HG02571 (cell line): ENCODE measurements at regions not wholly inside any gene's neighbourhood (a gene's known extent, or its start where the extent isn't known, plus 50 kb on each side); places are given as distances from the start of the nearest gene placed in this dataset.
"Not testable (repeated sequence)": the region's sequence is repeated elsewhere in the genome, so short reads cannot be mapped to it uniquely, and the experiment has no call there.

Experiments used
- ATAC-seq: cut with Tn5 transposase; IDR thresholded peaks from one replicate; pipeline ENCODE4 v1.9.1; 2021; ENCODE audit warnings: mild to moderate bottlenecking, moderate library complexity; ENCODE audit not compliant: unreplicated experiment

DNA sequence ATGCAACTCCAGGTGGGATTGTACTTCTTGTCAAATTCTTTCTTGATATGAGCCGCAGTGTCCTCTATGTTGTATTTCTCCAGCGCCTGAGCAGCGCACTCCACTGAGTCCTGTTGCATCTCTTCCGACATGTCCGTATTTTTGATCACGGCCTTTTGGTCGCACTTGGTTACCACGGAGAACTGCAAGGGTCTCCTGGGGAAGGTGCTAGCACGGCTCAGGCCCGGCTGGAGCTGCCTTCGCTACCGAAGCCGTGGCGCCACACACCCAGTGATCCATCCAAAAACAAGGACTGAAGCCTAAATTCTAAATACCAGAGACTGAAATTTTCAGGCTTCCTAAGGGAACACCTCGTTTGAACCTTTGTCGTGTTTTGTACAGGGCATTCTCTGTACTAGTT lies 194.4 kb upstream of the SEMA3D start:
- ATAC-seq, result no peak

DNA sequence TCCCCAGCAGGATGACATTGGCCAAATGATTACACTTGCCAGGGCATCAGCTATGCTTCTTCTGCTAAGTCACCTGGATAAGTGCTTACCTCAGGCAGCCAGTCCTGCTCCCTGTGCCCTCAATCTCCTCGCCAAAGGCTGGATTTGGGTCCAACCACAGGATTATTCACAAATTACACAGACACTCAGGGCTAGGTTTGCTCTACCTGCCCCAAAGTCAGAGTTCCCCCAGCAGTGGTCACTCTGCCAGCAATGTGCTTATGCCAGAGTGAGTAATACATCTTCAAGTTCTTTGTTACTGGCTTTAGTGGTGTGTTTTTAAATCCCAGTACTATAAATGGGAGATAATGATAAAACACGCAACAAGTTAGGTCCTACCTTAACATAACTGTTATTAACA lies 189.7 kb upstream of the SEMA3D start:
- ATAC-seq, result no peak

DNA sequence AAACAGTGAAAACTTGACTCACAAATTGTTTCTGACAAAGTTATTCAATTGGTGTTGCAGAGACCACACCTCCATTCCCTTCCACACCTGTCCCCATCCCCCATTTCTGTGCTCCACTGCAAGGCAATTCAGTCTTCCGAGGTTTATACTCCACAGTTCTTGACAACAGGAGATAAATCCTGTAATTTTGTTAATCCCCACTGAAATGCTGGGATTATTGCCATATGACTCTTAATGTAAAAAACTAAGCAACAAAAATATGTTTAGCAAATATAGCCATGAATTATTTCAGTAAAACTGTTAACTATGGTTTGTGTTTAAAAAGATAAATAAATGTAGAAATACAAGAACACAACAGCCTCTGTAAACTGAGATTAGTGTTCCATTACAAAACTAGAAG lies 170.1 kb upstream of the SEMA3D start:
- ATAC-seq, result no peak

DNA sequence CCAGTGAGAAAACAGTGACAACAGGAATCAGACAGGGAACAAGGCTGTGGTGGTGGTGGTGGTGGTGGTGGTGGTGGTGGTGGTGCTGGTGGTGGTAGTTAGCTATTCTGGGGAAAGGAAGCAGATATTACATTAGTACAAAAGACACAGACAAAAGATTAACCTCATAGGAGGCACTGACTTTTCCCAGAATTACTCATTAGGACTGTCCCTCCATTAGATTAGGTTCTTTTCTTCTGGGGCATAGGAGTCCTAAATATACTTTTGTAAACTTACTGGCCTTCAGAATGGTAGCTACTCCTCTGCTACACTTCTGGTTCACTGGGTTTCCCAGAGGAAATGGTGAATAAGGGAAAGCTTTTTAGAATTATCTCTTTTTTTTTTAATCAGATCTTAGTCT lies 156.6 kb upstream of the SEMA3D start:
- ATAC-seq, result no peak

DNA sequence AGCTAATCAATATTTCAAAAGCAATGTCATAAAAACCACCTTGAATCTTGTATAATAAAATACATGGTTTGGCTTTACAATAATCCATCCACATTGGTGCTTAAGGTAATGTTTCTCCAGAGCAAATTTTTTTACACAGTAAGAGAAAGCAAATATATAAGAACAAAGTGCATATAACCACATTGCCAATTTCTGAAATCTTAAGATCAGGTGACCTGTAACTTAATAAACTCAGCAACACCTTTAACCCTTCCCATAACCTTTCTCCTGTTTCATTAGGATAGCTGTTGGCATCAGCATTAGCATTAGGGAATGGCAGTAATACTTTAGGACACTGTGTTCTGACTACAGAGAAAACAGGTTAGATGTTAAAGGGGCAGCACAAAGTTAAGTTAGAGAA lies 155.9 kb upstream of the SEMA3D start:
- no peak for ATAC-seq

DNA sequence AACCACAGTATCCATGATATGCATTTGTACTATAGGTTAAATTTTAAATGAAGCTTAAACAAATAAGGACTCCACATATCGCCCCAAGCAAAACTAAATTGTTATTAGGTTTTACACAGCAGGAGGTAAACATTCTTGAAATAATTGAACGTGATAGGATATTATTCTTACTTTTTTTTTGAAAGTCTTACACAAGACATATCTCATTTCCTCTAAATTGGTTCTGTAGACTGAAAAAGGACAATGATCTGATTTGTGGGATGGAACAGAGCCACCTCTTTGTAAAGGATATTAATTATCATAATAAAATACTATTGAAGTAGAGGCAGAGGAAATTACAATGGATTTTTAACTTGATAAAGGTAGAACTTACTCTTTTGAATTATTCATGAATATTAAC lies 155.1 kb upstream of the SEMA3D start:
- no peak for ATAC-seq

DNA sequence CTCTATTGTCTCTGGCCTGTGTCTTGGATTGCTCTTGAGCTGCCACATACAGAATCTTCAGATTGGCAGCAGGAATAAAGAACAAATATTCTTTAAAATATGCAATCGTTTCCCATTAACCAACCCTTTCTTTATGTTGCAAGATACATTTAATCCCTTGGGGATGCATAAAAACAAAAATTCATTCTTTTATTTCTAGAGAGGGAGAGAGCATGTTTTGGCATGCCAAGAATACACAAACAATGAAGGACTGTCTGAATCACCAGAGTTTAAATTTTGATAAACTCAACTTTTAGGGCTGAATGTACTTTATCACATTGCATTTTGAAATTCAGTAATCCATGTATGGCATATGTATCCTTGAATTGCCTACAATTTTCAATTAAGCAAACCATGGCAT lies 154.3 kb upstream of the SEMA3D start:
- ATAC-seq, result no peak

DNA sequence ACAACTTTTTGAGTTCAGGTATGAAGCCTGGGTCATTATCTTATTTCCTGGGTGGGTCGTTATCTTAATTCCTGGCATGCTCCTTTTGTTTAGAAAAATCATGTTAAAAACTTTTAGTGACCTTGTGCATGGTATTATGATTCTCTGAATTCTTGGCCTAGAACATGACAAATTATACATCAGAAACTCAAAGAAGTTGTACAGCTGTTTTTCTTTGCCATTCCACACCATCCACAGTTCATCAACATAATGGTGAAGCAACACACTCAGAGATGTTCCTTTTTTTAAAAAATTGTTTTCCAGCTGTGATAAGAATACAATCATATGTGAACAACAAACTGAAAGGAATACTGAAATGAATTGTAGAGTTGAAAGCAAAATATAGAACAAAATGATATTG lies 149.2 kb upstream of the SEMA3D start:
- ATAC-seq, result no peak

DNA sequence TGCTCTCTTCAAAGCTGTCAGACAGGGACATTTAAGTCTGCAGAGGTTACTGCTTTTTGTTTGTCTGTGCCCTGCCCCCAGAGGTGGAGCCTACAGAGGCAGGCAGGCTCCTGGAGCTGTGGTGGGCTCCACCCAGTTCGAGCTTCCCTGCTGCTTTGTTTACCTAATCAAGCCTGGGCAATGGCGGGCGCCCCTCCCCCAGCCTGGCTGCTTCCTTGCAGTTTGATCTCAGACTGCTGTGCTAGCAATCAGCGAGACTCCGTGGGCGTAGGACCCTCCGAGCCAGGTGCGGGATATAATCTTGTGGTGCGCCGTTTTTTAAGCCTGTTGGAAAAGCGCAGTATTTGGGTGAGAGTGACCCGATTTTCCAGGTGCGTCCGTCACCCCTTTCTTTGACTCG lies 148.3 kb upstream of the SEMA3D start:
- ATAC-seq, result not testable (repeated sequence)

DNA sequence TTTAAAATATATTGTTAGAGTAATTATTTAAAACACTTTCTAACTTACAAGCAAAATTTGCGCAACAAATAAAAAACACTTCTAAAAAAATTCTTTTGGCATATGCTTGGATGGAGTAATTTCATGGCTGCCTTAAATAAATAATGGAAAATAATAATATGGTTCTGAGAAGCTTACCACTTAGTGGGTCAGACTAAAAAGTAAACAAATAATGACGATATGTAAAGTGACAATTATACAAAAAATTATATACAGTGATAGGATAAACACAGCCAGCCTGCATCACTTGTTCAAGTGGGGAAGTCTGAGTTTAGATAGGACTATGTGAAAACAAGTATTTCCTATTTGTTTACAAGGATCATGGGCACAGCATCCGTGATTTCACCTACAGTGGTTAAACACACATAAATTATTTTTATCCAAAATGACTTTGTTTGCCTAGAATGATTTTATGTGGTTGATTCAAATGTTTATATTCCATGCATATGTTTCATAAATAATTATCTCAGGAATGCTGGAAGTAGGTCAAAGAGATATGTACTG lies 141.7 kb upstream of the SEMA3D start:
- ATAC-seq, result no peak

DNA sequence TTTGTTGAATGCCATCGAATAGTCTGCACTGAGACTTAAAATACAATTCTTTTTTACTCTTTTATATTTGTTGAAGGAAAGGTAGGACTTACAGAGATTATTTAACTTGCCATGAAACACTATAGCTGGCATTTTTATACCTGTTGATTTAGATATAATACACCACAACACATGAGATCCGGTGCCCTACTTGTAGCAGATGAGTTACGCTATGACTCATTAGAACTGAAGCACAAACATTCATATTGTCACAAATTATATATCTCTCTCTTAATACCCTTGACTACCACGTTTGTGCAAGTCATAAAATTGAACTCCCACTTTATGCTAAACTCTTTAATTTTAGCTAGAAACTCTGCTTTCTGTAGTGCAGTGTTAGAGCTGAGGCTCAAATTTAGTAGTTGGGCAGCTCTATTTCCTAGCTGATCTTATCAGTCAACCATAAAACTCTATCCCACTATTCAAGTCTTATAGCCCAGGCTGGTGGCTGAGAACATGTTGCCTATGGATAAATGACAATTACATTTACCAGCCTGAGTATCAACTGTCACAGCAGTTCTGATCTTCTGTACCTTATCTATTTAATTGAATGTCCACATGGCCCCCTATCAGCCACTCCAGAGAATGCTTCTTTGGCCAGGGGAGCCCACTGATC lies 137.4 kb upstream of the SEMA3D start:
- no peak for ATAC-seq

DNA sequence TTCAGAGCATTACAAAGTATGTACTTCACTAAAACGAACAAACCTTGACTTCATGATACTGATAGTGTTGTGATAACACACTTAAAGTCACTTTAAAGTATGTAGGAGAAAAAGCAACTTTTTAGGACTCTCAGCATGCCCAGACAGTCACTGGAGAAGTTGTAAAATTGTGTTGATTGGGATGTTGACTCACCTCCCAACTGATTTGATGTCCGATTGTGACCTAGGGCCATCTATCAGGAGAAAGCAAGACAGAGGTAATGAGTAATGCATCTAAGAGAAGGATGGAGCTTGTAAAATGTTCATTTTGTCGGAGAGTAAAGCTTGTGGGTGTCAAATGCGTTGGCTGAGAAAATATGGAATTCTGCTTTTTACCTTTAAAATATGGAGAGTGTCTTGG lies 135.4 kb upstream of the SEMA3D start:
- ATAC-seq, result no peak

DNA sequence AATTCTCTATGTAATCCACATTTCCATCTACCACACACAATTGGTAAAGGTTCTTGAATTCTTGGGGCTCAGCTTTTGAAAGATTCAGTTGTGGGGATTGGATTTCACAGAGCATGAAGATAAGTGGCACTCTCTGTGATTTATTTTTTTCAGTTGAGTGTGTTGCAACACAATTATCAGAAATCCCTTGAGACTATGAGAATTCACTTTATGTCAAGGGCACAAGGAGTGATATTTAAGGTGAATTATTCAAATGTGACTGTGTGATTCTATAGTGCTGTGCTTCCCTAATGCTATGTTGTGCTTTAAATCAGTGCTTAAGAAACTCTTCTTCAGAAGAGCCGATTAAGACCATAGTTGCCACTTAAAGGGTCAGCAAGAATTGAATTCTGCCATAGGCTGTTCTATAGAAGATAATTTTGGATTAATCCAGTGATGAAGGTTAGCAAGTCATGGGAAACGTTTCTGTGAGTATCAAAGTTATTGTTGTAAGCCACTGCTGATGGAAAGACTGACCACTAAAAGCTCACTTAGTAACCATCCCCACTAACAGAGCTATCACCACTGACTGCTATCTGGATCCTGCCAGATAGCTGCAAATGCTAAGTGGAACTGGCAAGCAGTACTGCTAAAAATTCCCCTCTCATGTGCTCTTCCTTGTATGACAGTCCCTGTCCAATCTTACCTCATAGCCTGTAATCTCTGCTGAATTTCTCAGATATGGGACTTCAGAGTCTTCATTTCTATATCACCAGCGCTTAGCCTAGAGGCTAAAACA lies 134.0 kb upstream of the SEMA3D start:
- ATAC-seq, result no peak

DNA sequence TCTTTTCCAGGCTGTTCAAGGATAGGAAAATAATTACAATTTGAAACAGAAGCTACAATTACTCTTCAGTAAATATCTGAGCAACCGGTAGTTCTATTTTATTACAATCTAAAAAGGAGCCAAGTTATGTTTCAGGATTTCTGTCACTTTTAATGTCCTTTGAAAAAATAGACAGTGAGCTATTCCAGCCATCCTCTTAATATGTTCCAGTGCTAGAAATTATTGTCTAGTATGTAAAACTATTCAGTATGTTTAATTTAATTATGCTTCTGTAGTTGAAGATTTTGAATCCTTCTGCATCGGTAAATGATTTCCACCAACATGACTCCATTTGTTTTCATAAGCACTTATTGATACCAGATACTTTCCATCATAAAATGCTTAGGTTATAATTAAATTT lies 129.6 kb upstream of the SEMA3D start:
- no peak for ATAC-seq

DNA sequence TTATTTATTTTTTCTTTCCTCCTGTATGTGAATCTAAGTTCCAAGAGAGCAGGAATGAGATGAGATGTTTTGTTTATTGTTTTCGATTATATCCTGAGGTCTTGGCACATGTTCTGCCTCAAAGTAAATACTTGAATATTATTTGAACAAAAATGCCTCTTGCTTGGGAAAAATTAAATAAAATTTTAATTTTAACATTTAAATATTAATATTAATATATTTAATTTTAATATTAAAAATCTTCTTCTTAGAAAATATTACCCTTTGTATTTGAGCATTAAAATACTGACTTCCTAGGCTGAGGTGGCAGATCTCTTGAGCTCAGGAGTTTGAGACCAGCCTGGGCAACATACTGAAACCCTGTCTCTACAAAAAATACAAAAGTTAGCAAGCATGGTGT lies 123.4 kb upstream of the SEMA3D start:
- ATAC-seq, result no peak

DNA sequence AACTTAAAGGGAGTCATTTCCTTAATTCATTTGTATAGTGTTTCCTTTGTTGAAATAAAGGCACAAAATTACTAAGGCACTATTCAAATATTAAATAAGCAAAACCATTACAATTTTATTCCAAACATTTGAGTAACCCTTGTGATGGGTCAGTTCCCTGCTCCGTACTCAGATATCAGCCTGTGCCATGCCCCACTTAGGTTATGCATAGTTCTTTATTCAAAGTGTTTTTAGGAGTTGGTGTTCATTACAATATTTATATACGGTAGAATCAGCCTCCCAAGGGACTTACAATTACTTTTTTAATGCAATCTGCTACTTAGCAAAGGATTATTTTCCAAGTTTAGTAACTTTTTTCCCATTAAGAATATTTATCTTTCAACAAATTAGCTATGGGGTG lies 119.3 kb upstream of the SEMA3D start:
- ATAC-seq, result no peak

DNA sequence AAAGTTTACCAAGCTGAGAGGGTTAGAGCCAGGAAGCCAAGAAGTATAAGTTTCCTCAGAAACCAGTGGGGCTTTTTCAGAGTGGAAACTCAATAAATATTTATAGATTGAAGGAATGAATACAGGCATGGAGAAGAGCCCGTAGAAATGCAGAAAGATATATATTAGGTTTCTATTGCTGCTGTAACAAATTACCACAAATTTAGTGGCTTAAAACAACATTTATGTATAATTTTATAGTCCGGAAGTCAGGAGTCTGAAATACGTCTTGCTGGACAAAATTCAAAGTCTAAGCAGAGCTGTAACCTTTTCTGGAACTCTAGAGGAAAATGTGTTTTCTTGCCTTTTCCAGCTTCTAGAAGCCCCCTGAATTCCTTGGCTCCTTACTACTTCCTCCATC lies 107.3 kb upstream of the SEMA3D start:
- ATAC-seq, result no peak

DNA sequence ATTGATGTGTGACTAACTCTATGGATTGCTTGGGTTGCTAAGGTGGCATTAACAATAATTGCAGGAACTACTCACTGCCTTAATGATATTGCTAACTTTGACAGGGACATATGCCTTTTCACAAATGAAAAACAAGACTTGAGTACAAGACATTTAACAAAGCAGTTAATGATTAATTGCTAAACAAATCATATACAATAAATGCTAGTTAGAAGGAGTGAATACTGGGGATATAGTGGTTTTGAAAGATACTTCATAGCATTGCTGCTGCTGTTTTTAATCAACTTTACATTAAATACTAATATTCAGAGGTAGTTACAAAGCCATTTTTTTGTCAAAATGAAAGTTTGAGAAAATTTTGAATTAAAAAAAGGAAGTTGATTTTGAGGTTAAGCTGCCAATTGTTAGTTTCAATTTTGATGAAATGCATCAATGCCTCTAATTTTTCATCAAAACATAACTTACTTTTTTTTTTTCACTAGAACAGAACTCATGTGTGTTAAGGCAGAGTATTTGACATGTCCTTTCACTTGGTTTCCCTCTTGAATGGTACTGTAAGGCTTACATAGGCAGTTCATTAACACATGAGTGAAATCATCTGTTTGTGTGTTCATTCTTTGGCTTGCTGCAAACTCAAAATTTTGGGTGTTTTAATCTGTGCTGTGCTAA lies 106.2 kb upstream of the SEMA3D start:
- ATAC-seq, result no peak

DNA sequence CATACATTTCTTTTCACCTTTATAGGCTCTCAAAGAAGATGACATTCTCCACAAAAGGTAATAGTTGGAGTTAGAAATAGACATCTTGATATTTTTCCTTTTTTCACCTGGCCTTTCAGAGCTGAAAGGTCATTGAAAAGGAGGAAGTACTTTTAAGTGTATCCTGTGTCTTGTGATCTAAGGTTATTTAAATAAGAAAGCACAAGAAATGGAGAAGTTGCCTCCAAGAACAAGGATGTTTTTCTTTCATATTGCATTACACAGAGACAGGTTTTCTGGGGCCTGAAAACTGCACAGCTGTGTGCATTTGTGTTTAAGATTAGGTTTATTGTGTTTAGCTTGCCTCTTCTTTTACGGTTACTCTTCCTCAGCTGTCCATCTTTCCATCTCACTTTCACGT lies 103.4 kb upstream of the SEMA3D start:
- ATAC-seq, result no peak

DNA sequence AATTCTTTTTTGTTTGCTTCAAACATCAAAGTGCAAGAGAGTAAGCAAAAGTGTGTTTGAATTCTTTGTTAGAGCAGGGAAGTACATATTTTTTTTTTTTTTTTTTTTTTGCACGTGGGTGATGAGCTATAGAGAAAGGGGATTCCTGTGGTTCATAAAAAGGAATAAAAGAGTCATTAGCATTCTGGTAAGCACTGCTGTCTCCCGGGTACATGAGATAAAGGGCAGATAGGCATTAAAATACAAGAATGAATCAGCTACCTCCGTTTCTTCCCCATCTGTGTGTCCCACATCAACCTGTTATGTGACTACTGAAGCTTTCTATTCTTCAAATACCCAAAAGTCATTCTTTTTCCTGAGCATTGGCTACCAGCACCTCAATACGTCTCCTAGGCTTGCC lies 102.4 kb upstream of the SEMA3D start:
- ATAC-seq, result no peak

DNA sequence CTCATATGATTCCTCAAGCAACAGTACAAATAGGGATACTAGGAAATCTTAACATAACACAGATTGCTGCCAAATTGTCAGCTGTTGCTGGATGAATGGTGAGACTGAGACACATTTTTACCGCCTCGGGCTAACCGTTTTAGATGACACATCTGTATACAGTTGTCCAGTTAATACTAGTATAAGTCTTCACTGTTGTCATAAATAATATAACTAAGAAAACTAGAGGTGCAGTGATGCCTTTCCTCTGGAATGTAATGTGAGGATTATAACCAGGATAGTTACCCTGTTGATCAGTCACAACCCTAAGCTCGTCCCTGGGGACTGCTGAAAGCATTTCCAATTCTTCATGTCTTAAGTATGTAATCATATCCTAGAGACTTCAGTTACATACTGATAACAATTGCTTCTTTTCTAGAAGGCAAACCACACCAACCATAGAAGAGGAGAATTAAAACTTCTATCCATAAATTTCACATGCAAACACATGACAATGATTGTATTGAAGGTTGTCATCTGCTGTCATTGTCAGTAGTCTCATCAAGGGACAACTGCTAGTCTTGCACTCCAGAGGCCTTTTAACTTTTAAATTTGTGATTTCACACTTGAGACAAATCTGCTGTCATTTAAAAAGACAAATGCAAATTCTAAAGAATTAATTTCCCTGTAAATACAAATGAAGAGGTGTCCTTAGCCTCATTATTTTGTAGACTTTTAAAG lies 100.4 kb upstream of the SEMA3D start:
- ATAC-seq, result no peak
